Activated CD8-positive, alpha-beta memory T cell treated with anti-CD3 and anti-CD28 coated beads for 36 hours (primary cell): ENCODE measurements at regions not wholly inside any gene's neighbourhood (a gene's known extent, or its start where the extent isn't known, plus 50 kb on each side); places are given as distances from the start of the nearest gene placed in this dataset.
"Not testable (repeated sequence)": the region's sequence is repeated elsewhere in the genome, so short reads cannot be mapped to it uniquely, and the experiment has no call there.

Source experiments
- CTCF ChIA-PET: fragments of 350-600 bp; sonication (Branson Sonifier 250); formaldehyde crosslinking; loops from one replicate; lab custom pipeline; 2021; ENCODE audit warnings: antibody characterized with exemption; lab: Charles Lee
- POLR2A ChIA-PET: fragments of 350-600 bp; sonication (Branson Sonifier 250); formaldehyde crosslinking; loops from one replicate; lab custom pipeline; 2021; ENCODE audit warnings: antibody characterized with exemption; lab: Charles Lee

- CTCF ChIA-PET: no interaction called here
- POLR2A ChIA-PET: no interaction called here
These were observed 133.3 kb downstream of the TBC1D2B start for GRCh38 chr15:77944002-77944867.

- CTCF ChIA-PET: no interaction called here
- POLR2A ChIA-PET: no interaction called here
These were observed 134.8 kb downstream of the TBC1D2B start for GRCh38 chr15:77942611-77943211.

GRCh38 chr15:77941090-77941827 is 136.3 kb downstream of the TBC1D2B start:
- CTCF ChIA-PET, POLR2A ChIA-PET: not testable (repeated sequence)

GRCh38 chr15:77940381-77940947 is 137.0 kb downstream of the TBC1D2B start:
- ChIA-PET CTCF (no interaction called here), POLR2A (no interaction called here)

- ChIA-PET CTCF (no interaction called here), POLR2A (no interaction called here)
These were observed 137.7 kb downstream of the TBC1D2B start for GRCh38 chr15:77939851-77940250.

GRCh38 chr15:77939026-77939425 is 138.5 kb downstream of the TBC1D2B start:
- POLR2A ChIA-PET, CTCF ChIA-PET: not testable (repeated sequence)

GRCh38 chr15:77938546-77938945 is 139.0 kb downstream of the TBC1D2B start:
- POLR2A ChIA-PET, CTCF ChIA-PET: not testable (repeated sequence)

- CTCF ChIA-PET, POLR2A ChIA-PET: not testable (repeated sequence)
These were observed 140.9 kb downstream of the TBC1D2B start for GRCh38 chr15:77936567-77936966.

- CTCF ChIA-PET, POLR2A ChIA-PET: not testable (repeated sequence)
These were observed 143.0 kb downstream of the TBC1D2B start for GRCh38 chr15:77934516-77934915.

GRCh38 chr15:77930907-77931306 is 146.6 kb downstream of the TBC1D2B start:
- CTCF ChIA-PET, POLR2A ChIA-PET: not testable (repeated sequence)

- POLR2A ChIA-PET, CTCF ChIA-PET: not testable (repeated sequence)
These were observed 147.0 kb downstream of the TBC1D2B start for GRCh38 chr15:77930490-77930889.

- POLR2A ChIA-PET, CTCF ChIA-PET: not testable (repeated sequence)
These were observed 150.7 kb downstream of the TBC1D2B start for GRCh38 chr15:77926789-77927188.

- POLR2A ChIA-PET, CTCF ChIA-PET: not testable (repeated sequence)
These were observed 151.2 kb downstream of the TBC1D2B start for GRCh38 chr15:77926296-77926695.

GRCh38 chr15:77925101-77925500 is 152.4 kb downstream of the TBC1D2B start:
- POLR2A ChIA-PET, CTCF ChIA-PET: not testable (repeated sequence)

GRCh38 chr15:77921664-77922063 is 155.8 kb downstream of the TBC1D2B start:
- POLR2A ChIA-PET: no interaction called here

GRCh38 chr15:77916966-77917635 is 160.4 kb downstream of the TBC1D2B start:
- CTCF ChIA-PET: interaction anchor here (0.6 kb wide), 1 partner anchor 955 kb away, joined by 3 read pairs; no protein-coding TSS in a partner anchor
- POLR2A ChIA-PET: not testable (repeated sequence)

More at GRCh38 chr15:77921664-77922063, 155.8 kb downstream of the TBC1D2B start:
- CTCF ChIA-PET: no interaction called here

GRCh38 chr15:77915961-77916330 is 161.6 kb downstream of the TBC1D2B start:
- CTCF ChIA-PET, POLR2A ChIA-PET: not testable (repeated sequence)

GRCh38 chr15:77915261-77915960 is 162.1 kb downstream of the TBC1D2B start:
- CTCF ChIA-PET: no interaction called here
- POLR2A ChIA-PET: no interaction called here

- CTCF ChIA-PET, POLR2A ChIA-PET: not testable (repeated sequence)
These were observed 163.0 kb downstream of the TBC1D2B start for GRCh38 chr15:77914531-77914930.
